Keratinocyte (primary cell): ENCODE measurements at regions not wholly inside any gene's neighbourhood (a gene's known extent, or its start where the extent isn't known, plus 50 kb on each side); places are given as distances from the start of the nearest gene placed in this dataset.

ENCODE experiments used
- DNase-seq: peaks from one replicate; pipeline ENCODE4 v3.0.0-alpha.2; 2011; ENCODE audit warnings: low read depth, missing footprints, low spot score
- FAIRE-seq: peaks from 2 replicates; lab custom pipeline; 2011; peaks lifted over from hg19 to GRCh38; lab: Jason Lieb, UNC
- H2AFZ ChIP-seq: 2 replicates; pipeline ENCODE4 v1.6.0; 2012; ENCODE audit warnings: low read length, control low read depth, inconsistent platforms; ENCODE audit not compliant: control insufficient read depth
- H3K27ac ChIP-seq: 2 replicates; pipeline ENCODE4 v1.5.1; 2011; ENCODE audit warnings: low read length; ENCODE audit not compliant: control insufficient read depth, insufficient read depth
- H3K27me3 ChIP-seq: 3 replicates; pipeline ENCODE4 v1.6.0; 2011; ENCODE audit warnings: low read length; ENCODE audit not compliant: control insufficient read depth, insufficient read depth; ENCODE audit errors: extremely low read depth
- H3K36me3 ChIP-seq, 2 experiments: 2 replicates in 1 of 2; 3 replicates in 1 of 2; pipeline ENCODE4 v1.5.1; 2011; ENCODE audit warnings: low read length in 2 of 2, mild to moderate bottlenecking in 1 of 2; ENCODE audit not compliant: control insufficient read depth in 2 of 2, insufficient read depth in 2 of 2; ENCODE audit errors: extremely low read depth in 1 of 2
- H3K4me1 ChIP-seq: 3 replicates; pipeline ENCODE4 v1.5.1; 2011; ENCODE audit warnings: low read length; ENCODE audit not compliant: control insufficient read depth, insufficient read depth; ENCODE audit errors: extremely low read depth
- H3K4me2 ChIP-seq: 3 replicates; pipeline ENCODE4 v1.6.0; 2011; ENCODE audit warnings: low read depth, low read length; ENCODE audit not compliant: control insufficient read depth, insufficient read depth; ENCODE audit errors: extremely low read depth
- H3K4me3 ChIP-seq, 3 experiments: fragments of 200-600 bp in 1 of 3; sonication (generic) in 1 of 3; 2 replicates in 2 of 3; 3 replicates in 1 of 3; pipeline ENCODE4 v1.5.1; 2011 to 2016; ENCODE audit warnings: low read length in 3 of 3, mild to moderate bottlenecking in 3 of 3, control low read depth in 2 of 3, inconsistent platforms in 1 of 3, low read depth in 1 of 3, mixed read lengths in 1 of 3, mixed run types in 1 of 3, moderate library complexity in 1 of 3; ENCODE audit not compliant: control insufficient read depth in 2 of 3, insufficient read depth in 2 of 3; ENCODE audit errors: extremely low read depth in 1 of 3
- H3K79me2 ChIP-seq: 2 replicates; pipeline ENCODE4 v1.6.0; 2012; ENCODE audit warnings: low read length; ENCODE audit not compliant: control insufficient read depth, insufficient read depth
- H3K9ac ChIP-seq: 3 replicates; pipeline ENCODE4 v1.6.0; 2011; ENCODE audit warnings: low read length; ENCODE audit not compliant: control insufficient read depth, insufficient read depth; ENCODE audit errors: extremely low read depth
- H3K9me1 ChIP-seq: 3 replicates; pipeline ENCODE4 v1.6.0; 2011; ENCODE audit warnings: low read length; ENCODE audit not compliant: control insufficient read depth, insufficient read depth; ENCODE audit errors: extremely low read depth
- H3K9me3 ChIP-seq: 2 replicates; pipeline ENCODE4 v1.5.1; 2012; ENCODE audit warnings: low read depth, low read length; ENCODE audit not compliant: control insufficient read depth
- H4K20me1 ChIP-seq: 3 replicates; pipeline ENCODE4 v1.6.0; 2011; ENCODE audit warnings: low read length; ENCODE audit not compliant: control insufficient read depth, insufficient read depth; ENCODE audit errors: extremely low read depth
- EZH2 ChIP-seq: IDR thresholded peaks from one replicate; pipeline ENCODE4 v1.6.1; 2012; ENCODE audit warnings: inconsistent platforms, mild to moderate bottlenecking, low read length, moderate library complexity
- dilution Hi-C: fragments of 300-500 bp; cut with MboI; formaldehyde crosslinking; loops from one replicate; pipeline ENCODE4 v1.7.0; 2020; ENCODE audit warnings: low sequenced_read_pairs; ENCODE audit not compliant: extremely low pct_ligation_motif_present
- TF ChIP-seq, protein P1 (sequence below), 3 experiments: IDR thresholded peaks in 1 of 3; conservative IDR thresholded peaks in 1 of 3; optimal IDR thresholded peaks in 1 of 3; 2 replicates in 2 of 3; 3 replicates in 1 of 3; pipeline versions ENCODE3 to v1.5.1; 2011; ENCODE audit warnings: low read length in 3 of 3, mild to moderate bottlenecking in 3 of 3, moderate library complexity in 2 of 3, control low read depth in 1 of 3, inconsistent platforms in 1 of 3; ENCODE audit not compliant: insufficient read depth in 2 of 3; ENCODE audit errors: extremely low read depth in 1 of 3

GRCh38 chr7:51459809-51460208, 143.2 kb upstream of the COBL start:
- dilution Hi-C loops: no loop called here
- TF ChIP-seq, protein P1, sequence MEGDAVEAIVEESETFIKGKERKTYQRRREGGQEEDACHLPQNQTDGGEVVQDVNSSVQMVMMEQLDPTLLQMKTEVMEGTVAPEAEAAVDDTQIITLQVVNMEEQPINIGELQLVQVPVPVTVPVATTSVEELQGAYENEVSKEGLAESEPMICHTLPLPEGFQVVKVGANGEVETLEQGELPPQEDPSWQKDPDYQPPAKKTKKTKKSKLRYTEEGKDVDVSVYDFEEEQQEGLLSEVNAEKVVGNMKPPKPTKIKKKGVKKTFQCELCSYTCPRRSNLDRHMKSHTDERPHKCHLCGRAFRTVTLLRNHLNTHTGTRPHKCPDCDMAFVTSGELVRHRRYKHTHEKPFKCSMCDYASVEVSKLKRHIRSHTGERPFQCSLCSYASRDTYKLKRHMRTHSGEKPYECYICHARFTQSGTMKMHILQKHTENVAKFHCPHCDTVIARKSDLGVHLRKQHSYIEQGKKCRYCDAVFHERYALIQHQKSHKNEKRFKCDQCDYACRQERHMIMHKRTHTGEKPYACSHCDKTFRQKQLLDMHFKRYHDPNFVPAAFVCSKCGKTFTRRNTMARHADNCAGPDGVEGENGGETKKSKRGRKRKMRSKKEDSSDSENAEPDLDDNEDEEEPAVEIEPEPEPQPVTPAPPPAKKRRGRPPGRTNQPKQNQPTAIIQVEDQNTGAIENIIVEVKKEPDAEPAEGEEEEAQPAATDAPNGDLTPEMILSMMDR (optimal IDR thresholded peaks at IDR 0.05 in 1 of 3, IDR thresholded peaks at IDR 0.05 in 1 of 3, conservative IDR thresholded peaks at IDR 0.05 in 1 of 3; ENCODE audit: extremely low read depth in 1 of 3, insufficient read depth in 2 of 3, low read length in 3 of 3): no peak
- no peak for TF ChIP-seq EZH2
- no peak overlapping the region for H3K9ac ChIP-seq
- no peak overlapping the region for H3K27ac ChIP-seq
- FAIRE-seq (no peak), DNase-seq (no peak)
- H3K79me2 ChIP-seq: no peaks in the 10 kb centered on the region
- no peaks in the 10 kb centered on the region for H3K9me3 ChIP-seq
- no peaks in the 10 kb centered on the region for H3K27me3 ChIP-seq
- H4K20me1 ChIP-seq: no peaks in the 10 kb centered on the region
- no peak overlapping the region for H3K4me3 ChIP-seq
- H3K9me1 ChIP-seq: no peaks in the 10 kb centered on the region
- H3K4me2 ChIP-seq: no peak overlapping the region
- no peaks in the 10 kb centered on the region for H3K36me3 ChIP-seq
- H2AFZ ChIP-seq: no peak overlapping the region
- H3K4me1 ChIP-seq: no peaks in the 10 kb centered on the region

DNA sequence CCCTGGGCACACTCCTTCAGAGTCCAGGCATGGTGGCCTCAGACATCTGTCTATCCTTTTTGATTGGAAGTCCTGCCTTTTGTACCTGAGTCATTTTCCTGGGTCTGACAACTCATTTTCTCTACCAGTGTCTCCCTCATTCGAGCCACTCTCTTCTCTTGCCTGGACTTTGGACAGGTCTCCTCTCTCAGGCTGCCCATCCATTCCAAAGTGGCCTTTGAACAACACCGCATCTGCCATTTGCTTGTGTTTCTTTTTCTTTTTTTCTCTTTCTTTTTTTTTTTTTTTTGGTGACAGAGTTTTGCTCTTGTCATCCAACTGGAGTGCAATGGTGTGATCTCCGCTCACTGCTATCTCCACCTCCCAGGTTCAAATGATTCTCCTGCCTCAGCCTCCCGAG, 142.1 kb upstream of the COBL start:
- no peaks in the 10 kb centered on the region for H3K9me3 ChIP-seq
- no peak overlapping the region for H3K27ac ChIP-seq
- H3K79me2 ChIP-seq: no peaks in the 10 kb centered on the region
- H3K4me3 ChIP-seq: no peak overlapping the region
- no peak overlapping the region for H3K4me2 ChIP-seq
- no peaks in the 10 kb centered on the region for H3K27me3 ChIP-seq
- TF ChIP-seq, protein P1 (optimal IDR thresholded peaks at IDR 0.05 in 1 of 3, IDR thresholded peaks at IDR 0.05 in 1 of 3, conservative IDR thresholded peaks at IDR 0.05 in 1 of 3; ENCODE audit: extremely low read depth in 1 of 3, insufficient read depth in 2 of 3, low read length in 3 of 3): no peak
- TF ChIP-seq EZH2: no peak
- H3K9me1 ChIP-seq: no peaks in the 10 kb centered on the region
- no peaks in the 10 kb centered on the region for H3K36me3 ChIP-seq
- no peak overlapping the region for H3K9ac ChIP-seq
- H3K4me1 ChIP-seq: no peaks in the 10 kb centered on the region
- no peak for FAIRE-seq
- H4K20me1 ChIP-seq: no peaks in the 10 kb centered on the region
- no peak overlapping the region for H2AFZ ChIP-seq
- dilution Hi-C loops: no loop called here
- no peak for DNase-seq
